ENCODE measurements at regions not wholly inside any gene's neighbourhood (a gene's known extent, or its start where the extent isn't known, plus 50 kb on each side); places are given as distances from the start of the nearest gene placed in this dataset.
"Not testable (repeated sequence)": the region's sequence is repeated elsewhere in the genome, so short reads cannot be mapped to it uniquely, and the experiment has no call there.

GRCh38 chr15:96176831-96177230 is 153.7 kb upstream of the NR2F2 start:
- no peak for DNase-seq

- DNase-seq = no peak
These were observed 153.2 kb upstream of the NR2F2 start for GRCh38 chr15:96177279-96177678.

- DNase-seq = no peak
These were observed 150.3 kb upstream of the NR2F2 start for GRCh38 chr15:96180087-96180748.

DNA sequence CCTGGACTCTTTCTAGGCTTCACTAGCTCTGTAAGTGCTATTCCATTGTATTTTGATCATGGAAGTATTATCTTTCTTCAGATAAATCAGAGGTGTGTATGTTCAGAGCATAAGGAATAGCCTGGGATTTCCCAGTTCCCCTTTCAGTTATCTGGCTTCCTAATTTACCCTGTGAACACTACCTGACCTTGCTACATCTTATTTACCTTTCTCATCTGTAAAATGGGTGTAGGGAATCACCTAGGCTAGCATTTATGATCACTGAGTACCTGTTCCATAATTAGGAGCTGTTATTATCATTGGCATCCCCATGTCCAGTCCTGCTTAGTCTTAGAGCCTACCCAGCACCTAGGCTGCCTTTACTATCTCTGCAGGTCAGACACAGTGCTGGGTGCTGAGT is 149.3 kb upstream of the NR2F2 start:
- no peak for DNase-seq

DNA sequence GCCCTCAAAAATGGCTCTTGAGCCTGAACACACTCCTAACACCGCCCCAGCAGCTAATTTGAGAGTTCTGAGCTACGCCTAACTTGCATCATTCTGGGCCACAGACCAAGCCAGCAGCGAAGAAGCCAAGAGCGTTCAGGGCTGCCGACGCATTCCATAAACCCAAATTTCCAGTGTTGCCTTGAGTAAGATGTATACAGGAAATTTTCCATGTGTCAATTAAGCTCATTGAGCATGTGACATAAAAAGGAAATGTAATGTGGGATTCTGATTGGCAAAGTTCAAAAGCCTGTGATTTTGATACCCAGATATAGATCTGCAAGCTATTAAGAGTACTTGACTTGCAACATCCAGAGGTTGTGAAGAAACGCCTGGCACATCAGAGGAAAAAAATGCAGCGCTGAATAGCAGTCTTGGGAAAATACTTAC is 148.6 kb upstream of the NR2F2 start:
- no peak for DNase-seq

GRCh38 chr15:96182736-96183513 is 147.6 kb upstream of the NR2F2 start:
- DNase-seq = no peak

DNA sequence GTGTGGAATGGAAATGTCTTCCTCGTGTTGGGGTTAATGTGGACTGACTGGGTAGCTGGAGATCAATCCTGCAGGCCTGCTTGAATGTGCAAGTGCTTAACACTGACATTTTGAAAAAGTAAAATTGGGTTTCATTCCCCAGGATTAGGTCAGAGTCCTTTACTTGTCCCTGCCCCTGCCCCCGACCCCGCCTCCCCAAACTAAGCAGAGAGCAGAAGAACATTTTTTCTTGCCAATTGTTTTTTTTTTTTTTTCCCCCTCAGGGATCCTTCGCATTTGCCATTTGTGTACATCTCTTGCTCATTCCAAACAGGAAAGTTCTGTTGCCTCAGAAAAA is 147.0 kb upstream of the NR2F2 start:
- DNase-seq = no peak

- no peak for DNase-seq
These were observed 146.6 kb upstream of the NR2F2 start for GRCh38 chr15:96183867-96184266.

- no peak for DNase-seq
These were observed 146.2 kb upstream of the NR2F2 start for GRCh38 chr15:96184297-96184696.

DNA sequence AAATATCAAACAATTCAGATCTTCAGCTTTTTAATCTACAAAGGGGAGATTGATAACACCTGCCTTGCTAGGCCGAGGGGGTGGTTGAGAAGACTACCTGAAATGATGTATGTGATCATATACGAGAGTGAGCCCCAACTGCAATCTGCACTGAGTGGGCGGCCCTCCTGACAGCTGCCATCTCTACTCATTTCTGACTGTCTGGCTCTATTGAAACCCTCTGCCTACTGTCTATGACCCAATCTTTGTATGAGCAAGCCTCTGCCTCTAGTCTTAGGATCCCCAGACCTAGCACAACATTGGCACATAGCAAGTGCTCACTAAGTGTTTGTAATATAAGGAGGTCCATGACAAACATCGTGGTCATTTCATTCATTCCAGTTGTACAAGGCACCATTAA is 144.4 kb upstream of the NR2F2 start:
- no peak for DNase-seq

DNA sequence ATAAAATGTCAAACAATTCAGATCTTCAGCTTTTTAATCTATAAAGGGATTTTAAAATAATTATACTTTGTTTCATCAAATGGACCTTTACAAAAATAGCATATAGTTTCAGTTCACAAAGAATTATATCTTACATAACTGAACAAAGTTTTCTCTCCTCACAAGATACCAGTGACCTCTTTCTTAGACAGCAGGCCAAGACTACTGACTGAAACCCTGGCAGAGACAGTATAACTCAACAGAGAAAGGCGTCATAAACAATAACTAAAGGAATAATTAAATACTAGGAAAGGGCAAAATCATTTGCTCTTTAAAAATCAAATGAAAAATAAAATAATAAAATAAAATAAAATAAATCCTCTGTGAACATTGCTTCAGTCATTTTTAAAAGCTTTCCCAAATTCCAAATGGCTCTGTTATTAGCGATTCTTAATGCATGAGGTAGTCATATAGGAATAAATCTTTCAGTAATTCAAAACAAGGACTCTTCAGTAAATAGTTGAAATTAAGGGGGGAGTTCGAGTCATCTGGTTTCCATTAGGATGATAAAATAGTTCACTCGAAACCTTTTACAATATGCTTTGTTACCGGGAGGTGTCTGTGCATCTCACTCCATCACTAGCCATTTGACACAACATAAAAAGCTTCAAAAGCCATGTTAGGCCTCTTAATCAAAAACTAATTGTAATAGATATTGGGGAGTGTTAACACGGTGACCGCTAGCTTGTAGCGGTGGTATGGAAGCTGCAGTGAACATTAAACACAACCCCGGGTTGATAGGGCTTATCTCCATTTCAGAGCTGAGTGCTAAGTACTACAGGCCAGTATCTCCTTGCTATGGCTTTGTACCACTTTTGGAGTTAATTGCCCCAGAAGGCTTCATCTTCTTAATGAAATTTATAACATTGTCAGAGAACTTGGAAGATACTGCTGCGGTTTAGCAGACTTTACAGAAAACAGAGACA is 142.9 kb upstream of the NR2F2 start:
- DNase-seq = no peak

- DNase-seq = no peak
These were observed 132.8 kb upstream of the NR2F2 start for GRCh38 chr15:96197721-96198120.

DNA sequence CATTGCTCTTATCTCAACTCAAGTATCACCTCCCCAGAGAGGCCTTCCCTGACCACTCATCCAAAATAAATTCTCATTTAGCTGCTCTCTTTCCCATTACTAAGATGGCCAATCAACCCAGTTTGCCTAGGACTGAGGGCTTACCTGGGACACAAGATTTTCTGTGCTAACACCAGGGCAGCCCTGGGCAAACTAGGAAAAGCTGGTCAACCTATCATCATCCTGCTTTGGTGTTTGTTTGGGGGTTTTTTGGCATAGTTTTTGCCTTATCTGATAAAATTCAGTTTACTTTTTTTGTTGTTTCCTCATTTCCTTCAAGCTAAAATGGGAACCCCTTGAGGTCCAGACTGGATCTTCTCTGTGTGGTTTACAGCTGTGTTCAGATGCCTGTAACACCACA is 131.4 kb upstream of the NR2F2 start:
- DNase-seq = no peak

DNA sequence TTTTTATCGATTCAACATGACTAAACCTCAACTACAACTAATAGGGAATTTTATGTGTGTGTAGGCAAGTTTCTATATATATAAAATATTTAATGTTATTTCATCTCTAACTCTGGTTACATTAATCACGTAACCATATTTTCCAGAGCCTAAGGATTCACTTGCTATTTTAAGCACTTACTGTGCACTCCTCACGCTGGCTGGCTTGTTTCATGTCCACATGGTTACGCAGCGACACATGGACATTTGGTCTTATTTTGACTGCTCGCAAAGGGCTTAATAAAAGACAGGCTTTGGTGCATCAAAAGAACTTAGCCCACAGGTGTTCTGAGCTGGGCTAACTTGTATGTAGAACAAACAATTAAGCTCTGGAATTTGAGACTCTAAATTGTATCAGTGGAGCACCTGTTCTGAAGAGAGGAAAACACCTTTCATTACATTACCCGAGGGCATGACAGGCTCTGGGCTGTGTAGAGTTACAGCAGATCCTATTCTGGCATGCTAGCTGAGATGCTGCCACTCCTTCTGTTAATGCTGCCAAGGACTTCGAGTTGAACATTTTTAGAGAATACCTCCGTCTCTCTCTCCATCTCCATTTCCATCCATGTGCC is 130.0 kb upstream of the NR2F2 start:
- DNase-seq = no peak

- no peak for DNase-seq
These were observed 128.8 kb upstream of the NR2F2 start for GRCh38 chr15:96201696-96202095.

GRCh38 chr15:96205588-96205987 is 124.9 kb upstream of the NR2F2 start:
- DNase-seq = not testable (repeated sequence)

GRCh38 chr15:96207377-96208006 is 123.0 kb upstream of the NR2F2 start:
- DNase-seq = no peak

DNA sequence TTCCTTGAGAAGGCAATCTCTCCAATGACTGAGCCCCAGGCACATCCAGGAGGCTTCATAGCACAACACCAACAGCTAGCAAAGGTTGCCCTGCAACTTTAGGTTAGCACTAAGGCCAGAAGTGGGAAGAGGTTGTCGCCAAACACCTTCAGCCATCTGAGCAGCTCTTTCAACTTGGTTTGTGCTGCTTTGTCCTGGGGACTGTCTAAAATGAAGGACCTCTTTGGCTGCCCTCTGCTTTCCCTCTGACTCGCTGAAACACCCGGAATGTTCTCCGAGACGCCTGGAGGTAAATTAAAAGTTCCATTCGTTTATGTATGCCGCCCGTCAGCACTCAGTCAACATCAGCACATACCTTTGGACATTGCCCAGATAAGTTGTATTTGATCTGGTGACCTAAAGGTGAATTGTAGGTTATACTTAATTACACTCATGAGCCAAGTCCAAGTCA is 121.2 kb upstream of the NR2F2 start:
- DNase-seq = no peak

GRCh38 chr15:96213045-96213444 is 117.5 kb upstream of the NR2F2 start:
- no peak for DNase-seq

- no peak for DNase-seq
These were observed 116.6 kb upstream of the NR2F2 start for GRCh38 chr15:96213896-96214295.

DNA sequence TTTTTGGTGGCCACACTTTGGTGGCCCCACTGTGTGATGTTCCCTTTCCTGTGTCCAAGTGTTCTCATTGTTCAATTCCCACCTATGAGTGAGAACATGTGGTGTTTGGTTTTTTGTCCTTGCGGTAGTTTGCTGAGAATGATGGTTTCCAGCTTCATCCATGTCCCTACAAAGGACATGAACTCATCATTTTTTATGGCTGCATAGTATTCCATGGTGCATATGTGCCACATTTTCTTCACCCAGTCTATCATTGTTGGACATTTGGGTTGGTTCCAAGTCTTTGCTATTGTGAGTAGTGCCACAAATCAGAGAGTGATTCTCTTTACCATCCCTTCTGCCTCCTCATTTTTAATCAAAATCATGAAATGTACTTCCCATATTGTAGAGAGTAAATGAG is 114.0 kb upstream of the NR2F2 start:
- DNase-seq = not testable (repeated sequence)

DNA sequence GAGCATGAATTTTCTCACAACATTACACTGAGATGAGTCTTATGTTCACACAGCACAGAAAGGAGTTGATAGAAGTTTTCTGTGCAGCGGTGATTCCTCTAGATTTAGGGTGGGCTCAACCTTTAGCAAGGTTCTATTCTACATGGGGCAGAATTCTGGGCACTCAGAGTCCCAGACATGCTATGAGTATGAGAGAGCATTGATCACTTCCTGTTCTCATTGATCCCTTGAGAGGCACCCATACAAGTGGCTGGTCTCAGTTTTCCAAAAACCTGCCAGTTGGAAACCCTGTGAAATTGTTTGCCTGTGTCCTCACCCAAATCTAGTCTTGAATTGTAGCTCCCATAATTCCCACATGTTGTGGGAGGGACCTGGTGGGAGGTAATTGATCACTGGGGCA is 112.5 kb upstream of the NR2F2 start:
- DNase-seq = no peak
